K562 (cell line): ENCODE measurements at regions not wholly inside any gene's neighbourhood (a gene's known extent, or its start where the extent isn't known, plus 50 kb on each side); places are given as distances from the start of the nearest gene placed in this dataset.

Experiments
- ATAC-seq: fragments of 200-7000 bp; cut with Tn5 transposase; 3 replicates; pipeline ENCODE4 v1.9.1; 2020; ENCODE audit warnings: moderate library complexity
- BruUV-seq: library from RNA; stranded (reverse); fragments of 400-500 nt; replicated peaks from 2 replicates; lab custom pipeline; 2021; lab: Mats Ljungman, UMichigan
- CTCF ChIA-PET: fragments of 300-600 bp; formaldehyde crosslinking; extraction: SDS; loops from one replicate; lab custom pipeline; 2021; ENCODE audit warnings: low intra/inter-chr PET ratio; lab: Yijun Ruan, JAX
- POLR2A ChIA-PET: fragments of 300-600, 350-650 bp; sonication (Branson Sonifier 250); formaldehyde crosslinking; extraction: SDS; loops from one replicate; lab custom pipeline; 2021; ENCODE audit warnings: antibody characterized with exemption, inconsistent platforms; lab: Yijun Ruan, JAX
- DNase-seq, 4 experiments: peaks; one replicate each; pipeline versions ENCODE4 v3.0.0 to v3.0.0-alpha.2; 2011 to 2018; ENCODE audit warnings: low spot score in 3 of 4, mixed read lengths in 3 of 4; ENCODE audit errors: extremely low read depth in 1 of 4
- FAIRE-seq: peaks from 2 replicates; lab custom pipeline; 2011; peaks lifted over from hg19 to GRCh38; lab: Jason Lieb, UNC
- H2AFZ ChIP-seq: 2 replicates; pipeline ENCODE4 v1.6.0; 2011; ENCODE audit warnings: low read depth, low read length, control low read depth, inconsistent platforms
- H3K27ac ChIP-seq: fragments of 200-600 bp; 3 replicates; pipeline ENCODE4 v1.8.0; 2011; ENCODE audit warnings: low read depth, mild to moderate bottlenecking, control low read depth, inconsistent platforms, low read length, moderate library complexity, mixed read lengths; ENCODE audit errors: extremely low read depth
- H3K27me3 ChIP-seq, 2 experiments: fragments of 300-600 bp in 1 of 2; 2 replicates in 1 of 2; 3 replicates in 1 of 2; pipeline versions ENCODE4 v1.6.0 to v1.8.0; 2011; ENCODE audit warnings: inconsistent platforms in 2 of 2, low read length in 2 of 2, mild to moderate bottlenecking in 1 of 2, mixed read lengths in 1 of 2, moderate library complexity in 1 of 2; ENCODE audit not compliant: control insufficient read depth in 2 of 2, insufficient read depth in 2 of 2
- H3K36me3 ChIP-seq: fragments of 300-600 bp; 3 replicates; pipeline ENCODE4 v1.8.0; 2011; ENCODE audit warnings: mild to moderate bottlenecking, low read length, inconsistent platforms; ENCODE audit not compliant: control insufficient read depth, insufficient read depth
- H3K4me1 ChIP-seq, 2 experiments: fragments of 200-600 bp in 1 of 2; replicated peaks in 1 of 2; 2 replicates in 1 of 2; 3 replicates in 1 of 2; pipeline versions ENCODE4 v1.5.1 to v1.8.0; 2011; ENCODE audit warnings: inconsistent platforms in 2 of 2, low read length in 2 of 2, mild to moderate bottlenecking in 1 of 2, mixed read lengths in 1 of 2, moderate library complexity in 1 of 2; ENCODE audit not compliant: control insufficient read depth in 2 of 2, insufficient read depth in 2 of 2
- H3K4me2 ChIP-seq: 2 replicates; pipeline ENCODE4 v1.6.1; 2011; ENCODE audit warnings: low read length, control low read depth, inconsistent platforms, mixed read lengths; ENCODE audit not compliant: insufficient read depth
- H3K4me3 ChIP-seq: fragments of 200-600 bp; sonication (generic), shearing (Covaris generic); 2 replicates; pipeline ENCODE4 v1.5.1; 2016; ENCODE audit warnings: control low read depth, inconsistent platforms
- H3K79me2 ChIP-seq: fragments of 200-600 bp; 3 replicates; pipeline ENCODE4 v1.8.0; 2011; ENCODE audit warnings: low read length, inconsistent platforms; ENCODE audit not compliant: control insufficient read depth, insufficient read depth
- H3K9ac ChIP-seq, 2 experiments: 2 replicates each; pipeline versions ENCODE4 v1.6.0 to v1.6.1; 2011; ENCODE audit warnings: low read depth in 2 of 2, low read length in 2 of 2, control low read depth in 1 of 2, inconsistent platforms in 1 of 2, mild to moderate bottlenecking in 1 of 2, mixed read lengths in 1 of 2; ENCODE audit not compliant: insufficient read depth in 1 of 2
- H3K9me1 ChIP-seq: one replicate; pipeline ENCODE4 v1.6.0; 2011; ENCODE audit warnings: inconsistent platforms, mild to moderate bottlenecking, low read length, moderate library complexity; ENCODE audit not compliant: control insufficient read depth, insufficient read depth
- H3K9me3 ChIP-seq: replicated peaks from 2 replicates; pipeline ENCODE4 v1.5.1; 2011; ENCODE audit warnings: low read depth, low read length, inconsistent platforms; ENCODE audit not compliant: control insufficient read depth, insufficient read depth
- H4K20me1 ChIP-seq: replicated peaks from 2 replicates; pipeline ENCODE4 v1.6.1; 2011; ENCODE audit warnings: low read length, inconsistent platforms, mixed read lengths; ENCODE audit not compliant: control insufficient read depth, insufficient read depth
- CHD1 ChIP-seq: fragments of 200-600 bp; sonication (generic); IDR thresholded peaks from one replicate; pipeline ENCODE4 v1.6.1; 2012; ENCODE audit warnings: mild to moderate bottlenecking, moderate library complexity, low read length, inconsistent platforms
- DIDO1 ChIP-seq: fragments of 450-650 bp; IDR thresholded peaks from 2 replicates; pipeline ENCODE4 v1.6.1; 2016; ENCODE audit warnings: low read depth, missing biosample characterization, missing genetic modification characterization
- LEF1 ChIP-seq: fragments of 450-650 bp; IDR thresholded peaks from 2 replicates; pipeline ENCODE4 v1.6.1; 2016; ENCODE audit warnings: mild to moderate bottlenecking
- POLR2G ChIP-seq: fragments of 200-400 bp; formaldehyde crosslinking; IDR thresholded peaks from 2 replicates; pipeline ENCODE4 v1.6.1; 2017; ENCODE audit warnings: low read depth, mild to moderate bottlenecking, antibody characterized with exemption, low read length, moderate library complexity
- RREB1 ChIP-seq: fragments of 250-450 bp; sonication (Bioruptor Pico); IDR thresholded peaks from 2 replicates; pipeline ENCODE4 v1.4.0; 2020
- SIX5 ChIP-seq, 2 experiments: IDR thresholded peaks; 2 replicates each; pipeline ENCODE4 v1.6.1; 2011; ENCODE audit warnings: low read length in 2 of 2, borderline replicate concordance in 1 of 2, low read depth in 1 of 2, mild to moderate bottlenecking in 1 of 2, moderate library complexity in 1 of 2; ENCODE audit not compliant: insufficient read depth in 1 of 2
- SPI1 ChIP-seq: IDR thresholded peaks from 2 replicates; pipeline ENCODE4 v1.6.1; 2011; ENCODE audit warnings: low read depth, low read length, control low read depth, borderline replicate concordance
- ZNF12 ChIP-seq: sonication (generic); formaldehyde crosslinking; IDR thresholded peaks from 2 replicates; pipeline ENCODE4 v1.4.0; 2020; ENCODE audit warnings: mild to moderate bottlenecking, missing genetic modification reagents
- ZNF277 ChIP-seq: fragments of 250-450 bp; sonication (Bioruptor Pico); IDR thresholded peaks from 2 replicates; pipeline ENCODE4 v1.8.0; 2022; ENCODE audit warnings: inconsistent platforms, mild to moderate bottlenecking, moderate library complexity, borderline replicate concordance
- WGBS: fragments of 100-300 bp; shearing (Covaris generic); methylation state at CpG from one replicate; pipeline ENCODE4 v1.1.6; 2016; ENCODE audit warnings: low coverage, mixed read lengths; ENCODE audit not compliant: insufficient coverage; ENCODE audit errors: missing lambda C conversion rate; 5-methylcytosine and 5-hydroxymethylcytosine counted together
- in situ Hi-C: fragments of 300-500 bp; cut with MboI; formaldehyde crosslinking; loops from 4 replicates; pipeline ENCODE4 v1.15.0; 2018; ENCODE audit warnings: inconsistent platforms, mixed read lengths
- intact Hi-C: fragments of 100-400 bp; cut with micrococcal nuclease; formaldehyde crosslinking; loops from 2 replicates; pipeline ENCODE4 v1.14.2; 2022
- TF ChIP-seq, protein P1 (sequence below): fragments of 450-650 bp; IDR thresholded peaks from 2 replicates; pipeline ENCODE4 v1.6.1; 2014; ENCODE audit warnings: low read depth, mild to moderate bottlenecking, moderate library complexity, borderline replicate concordance
- TF ChIP-seq, protein P2 (sequence below): fragments of 450-650 bp; formaldehyde crosslinking; conservative IDR thresholded peaks from 2 replicates; pipeline ENCODE4 v1.4.0; 2022; ENCODE audit warnings: mild to moderate bottlenecking, missing genetic modification characterization

DNA sequence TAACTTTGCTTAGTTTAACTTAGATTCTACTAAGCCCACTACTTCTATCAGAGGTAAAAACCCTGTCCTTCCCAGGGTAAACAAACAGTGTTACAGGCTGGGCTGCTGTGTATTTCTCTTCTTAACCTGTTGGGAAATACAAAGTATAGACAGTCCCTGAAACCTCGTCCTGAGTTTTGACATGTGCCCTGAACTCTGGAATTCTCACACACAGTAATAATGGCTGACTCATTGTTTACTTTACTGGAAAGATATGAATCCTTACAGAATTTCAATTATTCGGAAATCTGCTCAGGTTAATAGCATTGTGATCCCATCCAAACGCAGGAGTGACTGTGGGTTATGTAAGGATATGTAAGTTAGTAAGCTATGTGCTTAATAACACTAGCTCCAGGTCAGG, 199.1 kb downstream of the TMEM114 start:
- intact Hi-C loops (no loop called here), in situ Hi-C loops (no loop called here)
- no peaks in the 10 kb centered on the region for H3K9me1 ChIP-seq
- no TSS peak for BruUV-seq
- no peak for ATAC-seq
- no peak overlapping the region for H3K4me2 ChIP-seq
- H3K79me2 ChIP-seq = no peaks in the 10 kb centered on the region
- no peaks in the 10 kb centered on the region for H3K4me1 ChIP-seq
- DNase-seq = no peak
- no peaks in the 10 kb centered on the region; a peak in 1 of 5 replicates for H3K27me3 ChIP-seq
- H3K4me3 ChIP-seq = no peak overlapping the region
- no peaks in the 10 kb centered on the region for H3K9me3 ChIP-seq
- no peak overlapping the region for H3K27ac ChIP-seq
- FAIRE-seq = no peak
- no peaks in the 10 kb centered on the region for H4K20me1 ChIP-seq
- H3K9ac ChIP-seq = no peak overlapping the region
- CTCF ChIA-PET = no interaction called here
- H3K36me3 ChIP-seq = no peaks in the 10 kb centered on the region
- H2AFZ ChIP-seq = no peak overlapping the region
- 3% methylated on average over 3 of the region's 3 CpGs for WGBS
- POLR2A ChIA-PET = interaction anchor here (0.6 kb wide), 1 partner anchor 1496 kb away, joined by 3 read pairs; no protein-coding TSS in a partner anchor
- TF ChIP-seq SPI1 = no peak
- no peak for TF ChIP-seq POLR2G
- no peak for TF ChIP-seq CHD1
- no peak for TF ChIP-seq ZNF12 (CRISPR knock-in tag)
- no peak for TF ChIP-seq DIDO1 (tag)
- TF ChIP-seq, protein P1, sequence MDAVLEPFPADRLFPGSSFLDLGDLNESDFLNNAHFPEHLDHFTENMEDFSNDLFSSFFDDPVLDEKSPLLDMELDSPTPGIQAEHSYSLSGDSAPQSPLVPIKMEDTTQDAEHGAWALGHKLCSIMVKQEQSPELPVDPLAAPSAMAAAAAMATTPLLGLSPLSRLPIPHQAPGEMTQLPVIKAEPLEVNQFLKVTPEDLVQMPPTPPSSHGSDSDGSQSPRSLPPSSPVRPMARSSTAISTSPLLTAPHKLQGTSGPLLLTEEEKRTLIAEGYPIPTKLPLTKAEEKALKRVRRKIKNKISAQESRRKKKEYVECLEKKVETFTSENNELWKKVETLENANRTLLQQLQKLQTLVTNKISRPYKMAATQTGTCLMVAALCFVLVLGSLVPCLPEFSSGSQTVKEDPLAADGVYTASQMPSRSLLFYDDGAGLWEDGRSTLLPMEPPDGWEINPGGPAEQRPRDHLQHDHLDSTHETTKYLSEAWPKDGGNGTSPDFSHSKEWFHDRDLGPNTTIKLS = no peak
- TF ChIP-seq, protein P2, sequence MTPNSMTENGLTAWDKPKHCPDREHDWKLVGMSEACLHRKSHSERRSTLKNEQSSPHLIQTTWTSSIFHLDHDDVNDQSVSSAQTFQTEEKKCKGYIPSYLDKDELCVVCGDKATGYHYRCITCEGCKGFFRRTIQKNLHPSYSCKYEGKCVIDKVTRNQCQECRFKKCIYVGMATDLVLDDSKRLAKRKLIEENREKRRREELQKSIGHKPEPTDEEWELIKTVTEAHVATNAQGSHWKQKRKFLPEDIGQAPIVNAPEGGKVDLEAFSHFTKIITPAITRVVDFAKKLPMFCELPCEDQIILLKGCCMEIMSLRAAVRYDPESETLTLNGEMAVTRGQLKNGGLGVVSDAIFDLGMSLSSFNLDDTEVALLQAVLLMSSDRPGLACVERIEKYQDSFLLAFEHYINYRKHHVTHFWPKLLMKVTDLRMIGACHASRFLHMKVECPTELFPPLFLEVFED (CRISPR knock-in tag) = no peak
- TF ChIP-seq RREB1 (CRISPR knock-in tag) = no peak
- TF ChIP-seq SIX5 (IDR thresholded peaks at IDR 0.05; ENCODE audit: borderline replicate concordance in 1 of 2, insufficient read depth in 1 of 2, low read depth in 1 of 2, low read length in 2 of 2) = no peak
- TF ChIP-seq ZNF277 (CRISPR knock-in tag) = no peak
- TF ChIP-seq LEF1 = no peak
